ENCODE measurements at regions not wholly inside any gene's neighbourhood (a gene's known extent, or its start where the extent isn't known, plus 50 kb on each side); places are given as distances from the start of the nearest gene placed in this dataset.

GRCh38 chr18:55918444-55918843 is 330.5 kb upstream of the TCF4 start (continued):
- no peak for TF ChIP-seq ATF2 (IDR thresholded peaks at IDR 0.05; ENCODE audit: low read length)
- TF ChIP-seq TEAD4 (IDR thresholded peaks at IDR 0.05; ENCODE audit: low read depth, low read length) = no peak
- TF ChIP-seq TAF1 (IDR thresholded peaks at IDR 0.05; ENCODE audit: low read depth, low read length) = no peak
- TF ChIP-seq BRCA1 (IDR thresholded peaks at IDR 0.05; ENCODE audit: low read depth, low read length) = no peak

All from H1 (cell line).